ENCODE measurements at regions not wholly inside any gene's neighbourhood (a gene's known extent, or its start where the extent isn't known, plus 50 kb on each side); places are given as distances from the start of the nearest gene placed in this dataset.

GRCh38 chr9:120078112-120078511 lies 501.9 kb downstream of the CDK5RAP2 start:
- TF ChIP-seq EZH2 (optimal IDR thresholded peaks at IDR 0.05; ENCODE audit: low read depth, low read length): no peak
- no peak for TF ChIP-seq EZH2phosphoT487 (IDR thresholded peaks at IDR 0.05; ENCODE audit: low read length)
- TF ChIP-seq CTCF (IDR thresholded peaks at IDR 0.05; ENCODE audit: low read length): no peak
- Histone ChIP-seq H3K4me2 (ENCODE audit: low read depth, low read length) (no peak overlapping the region), H3K27me3 (replicated peaks; ENCODE audit: insufficient read depth, low read length) (no peaks in the 10 kb centered on the region), H3K9me3 (replicated peaks; ENCODE audit: insufficient read depth, low read length) (no peaks in the 10 kb centered on the region), H3K79me2 (ENCODE audit: low read length) (no peaks in the 10 kb centered on the region), H3K4me3 (ENCODE audit: low read length) (no peak overlapping the region), H3K4me1 (ENCODE audit: low read length) (no peaks in the 10 kb centered on the region), H3K36me3 (replicated peaks; ENCODE audit: insufficient read depth, low read length) (no peaks in the 10 kb centered on the region), H3K9ac (ENCODE audit: low read length) (no peak overlapping the region), H3K27ac (ENCODE audit: low read length) (no peak overlapping the region), H2AFZ (ENCODE audit: low read length) (no peak overlapping the region), H3K9me2 (replicated peaks; ENCODE audit: insufficient read depth, low read length) (no peaks in the 10 kb centered on the region), H4K20me1 (ENCODE audit: insufficient read depth, low read length) (no peaks in the 10 kb centered on the region), H3F3A (ENCODE audit: insufficient read depth, low read length) (no peaks in the 10 kb centered on the region)
- DNase-seq: no peak

DNA sequence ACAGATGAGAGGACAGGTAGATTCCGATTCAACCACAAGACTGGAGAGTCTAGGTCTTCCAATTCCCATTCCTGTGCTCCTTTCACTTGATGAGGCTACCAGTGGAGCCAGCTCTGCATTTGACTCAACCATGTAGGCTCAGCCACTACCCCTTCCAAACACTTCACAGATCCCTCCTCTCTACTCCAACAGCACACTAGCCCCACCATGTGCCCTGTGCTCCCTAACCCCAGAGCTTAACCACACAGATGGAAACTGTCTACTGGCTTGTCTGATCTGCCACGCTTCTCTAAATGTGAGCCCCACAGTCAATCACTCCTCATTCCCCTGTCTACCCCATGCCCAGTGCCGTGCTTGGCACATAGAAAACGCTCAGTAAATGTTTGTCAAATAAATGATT lies 508.2 kb downstream of the CDK5RAP2 start:
- no peaks in the 10 kb centered on the region for H3K9me3 ChIP-seq (replicated peaks; ENCODE audit: insufficient read depth, low read length)
- H3K27ac ChIP-seq (ENCODE audit: low read length): no peak overlapping the region
- no peaks in the 10 kb centered on the region for H4K20me1 ChIP-seq (ENCODE audit: insufficient read depth, low read length)
- no peaks in the 10 kb centered on the region for H3K27me3 ChIP-seq (replicated peaks; ENCODE audit: insufficient read depth, low read length)
- H3F3A ChIP-seq (ENCODE audit: insufficient read depth, low read length): no peaks in the 10 kb centered on the region
- H3K4me1 ChIP-seq (ENCODE audit: low read length): no peaks in the 10 kb centered on the region
- no peak overlapping the region for H3K9ac ChIP-seq (ENCODE audit: low read length)
- no peak overlapping the region for H3K4me2 ChIP-seq (ENCODE audit: low read depth, low read length)
- no peak overlapping the region for H2AFZ ChIP-seq (ENCODE audit: low read length)
- no peak for DNase-seq
- no peaks in the 10 kb centered on the region for H3K79me2 ChIP-seq (ENCODE audit: low read length)
- no peaks in the 10 kb centered on the region for H3K9me2 ChIP-seq (replicated peaks; ENCODE audit: insufficient read depth, low read length)
- H3K4me3 ChIP-seq (ENCODE audit: low read length): no peak overlapping the region
- H3K36me3 ChIP-seq (replicated peaks; ENCODE audit: insufficient read depth, low read length): no peaks in the 10 kb centered on the region
- TF ChIP-seq EZH2phosphoT487 (IDR thresholded peaks at IDR 0.05; ENCODE audit: low read length) (no peak), EZH2 (optimal IDR thresholded peaks at IDR 0.05; ENCODE audit: low read depth, low read length) (no peak), CTCF (IDR thresholded peaks at IDR 0.05; ENCODE audit: low read length) (no peak)

DNA sequence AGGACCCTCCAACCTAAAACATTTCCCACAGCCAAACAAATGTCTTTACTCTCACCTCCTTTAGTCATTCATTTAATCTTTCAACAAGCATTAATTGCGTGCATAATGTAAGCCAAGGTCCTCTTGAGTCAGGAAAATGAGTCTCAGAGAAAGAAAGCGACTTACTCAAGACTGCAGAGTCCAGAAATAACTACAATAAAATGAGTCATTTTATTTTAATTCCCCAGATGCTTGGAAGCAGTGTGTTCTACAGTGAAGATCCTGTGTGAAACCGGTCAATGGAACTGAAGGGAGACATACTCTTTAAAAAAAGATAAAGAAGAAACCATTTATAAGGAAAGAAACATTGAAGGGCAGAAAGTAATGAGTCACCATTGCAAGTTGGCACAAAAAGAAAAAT lies 513.7 kb downstream of the CDK5RAP2 start:
- no peaks in the 10 kb centered on the region for H3K27me3 ChIP-seq (replicated peaks; ENCODE audit: insufficient read depth, low read length)
- no peak overlapping the region for H3K4me3 ChIP-seq (ENCODE audit: low read length)
- no peak overlapping the region for H3K9ac ChIP-seq (ENCODE audit: low read length)
- H3K9me2 ChIP-seq (replicated peaks; ENCODE audit: insufficient read depth, low read length): no peaks in the 10 kb centered on the region
- H4K20me1 ChIP-seq (ENCODE audit: insufficient read depth, low read length): no peaks in the 10 kb centered on the region
- H3K4me1 ChIP-seq (ENCODE audit: low read length): peaks cover 5% of the 10 kb centered on the region; the same call in 1 of the 2 replicates
- H3K4me2 ChIP-seq (ENCODE audit: low read depth, low read length): no peak overlapping the region
- H3F3A ChIP-seq (ENCODE audit: insufficient read depth, low read length): no peaks in the 10 kb centered on the region
- H3K79me2 ChIP-seq (ENCODE audit: low read length): no peaks in the 10 kb centered on the region
- no peak overlapping the region for H3K27ac ChIP-seq (ENCODE audit: low read length)
- DNase-seq: no peak
- no peaks in the 10 kb centered on the region for H3K9me3 ChIP-seq (replicated peaks; ENCODE audit: insufficient read depth, low read length)
- no peaks in the 10 kb centered on the region for H3K36me3 ChIP-seq (replicated peaks; ENCODE audit: insufficient read depth, low read length)
- TF ChIP-seq EZH2phosphoT487 (IDR thresholded peaks at IDR 0.05; ENCODE audit: low read length) (no peak), EZH2 (optimal IDR thresholded peaks at IDR 0.05; ENCODE audit: low read depth, low read length) (no peak), CTCF (IDR thresholded peaks at IDR 0.05; ENCODE audit: low read length) (no peak)
- no peak overlapping the region for H2AFZ ChIP-seq (ENCODE audit: low read length)

All from MM.1S (cell line).